Body of pancreas (tissue), 4 donors: ENCODE measurements at regions not wholly inside any gene's neighbourhood (a gene's known extent, or its start where the extent isn't known, plus 50 kb on each side); places are given as distances from the start of the nearest gene placed in this dataset.
"Not testable (repeated sequence)": the region's sequence is repeated elsewhere in the genome, so short reads cannot be mapped to it uniquely, and the experiment has no call there.

ENCODE experiments used
- POLR2A ChIP-seq, 3 donors: fragments of 450-650 bp; IDR thresholded peaks; one replicate each; pipeline ENCODE4 v1.6.1; 2016; ENCODE audit warnings: antibody characterized with exemption in 3 of 3, mild to moderate bottlenecking in 2 of 3
- TF ChIP-seq, protein P1 (sequence below), 7 experiments: fragments of 450-650 bp in 4 of 7; fragments of 200-600 bp in 3 of 7; sonication (generic) in 3 of 7; IDR thresholded peaks; one replicate each; pipeline ENCODE4 v1.5.1; 2016 to 2019; ENCODE audit warnings: antibody characterized with exemption in 7 of 7

GRCh38 chr3:175937367-175937766, 1078.2 kb downstream of the NAALADL2 start:
- TF ChIP-seq, protein P1, sequence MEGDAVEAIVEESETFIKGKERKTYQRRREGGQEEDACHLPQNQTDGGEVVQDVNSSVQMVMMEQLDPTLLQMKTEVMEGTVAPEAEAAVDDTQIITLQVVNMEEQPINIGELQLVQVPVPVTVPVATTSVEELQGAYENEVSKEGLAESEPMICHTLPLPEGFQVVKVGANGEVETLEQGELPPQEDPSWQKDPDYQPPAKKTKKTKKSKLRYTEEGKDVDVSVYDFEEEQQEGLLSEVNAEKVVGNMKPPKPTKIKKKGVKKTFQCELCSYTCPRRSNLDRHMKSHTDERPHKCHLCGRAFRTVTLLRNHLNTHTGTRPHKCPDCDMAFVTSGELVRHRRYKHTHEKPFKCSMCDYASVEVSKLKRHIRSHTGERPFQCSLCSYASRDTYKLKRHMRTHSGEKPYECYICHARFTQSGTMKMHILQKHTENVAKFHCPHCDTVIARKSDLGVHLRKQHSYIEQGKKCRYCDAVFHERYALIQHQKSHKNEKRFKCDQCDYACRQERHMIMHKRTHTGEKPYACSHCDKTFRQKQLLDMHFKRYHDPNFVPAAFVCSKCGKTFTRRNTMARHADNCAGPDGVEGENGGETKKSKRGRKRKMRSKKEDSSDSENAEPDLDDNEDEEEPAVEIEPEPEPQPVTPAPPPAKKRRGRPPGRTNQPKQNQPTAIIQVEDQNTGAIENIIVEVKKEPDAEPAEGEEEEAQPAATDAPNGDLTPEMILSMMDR (IDR thresholded peaks at IDR 0.05) = not testable (repeated sequence)
- not testable (repeated sequence) for TF ChIP-seq POLR2A (IDR thresholded peaks at IDR 0.05)
